Retinal pigment epithelial cell (primary cell): ENCODE measurements at regions not wholly inside any gene's neighbourhood (a gene's known extent, or its start where the extent isn't known, plus 50 kb on each side); places are given as distances from the start of the nearest gene placed in this dataset.

Experiments used
- DNase-seq: peaks from one replicate; pipeline ENCODE4 v3.0.0-alpha.2; 2010; ENCODE audit warnings: low read depth
- H3K4me3 ChIP-seq: 2 replicates; pipeline ENCODE4 v1.5.1; 2011; ENCODE audit warnings: mild to moderate bottlenecking, low read length, control low read depth, moderate library complexity
- TF ChIP-seq, protein P1 (sequence below): conservative IDR thresholded peaks from 2 replicates; pipeline ENCODE4 v1.5.1; 2011; ENCODE audit warnings: low read depth, low read length, control low read depth, inconsistent platforms

DNA sequence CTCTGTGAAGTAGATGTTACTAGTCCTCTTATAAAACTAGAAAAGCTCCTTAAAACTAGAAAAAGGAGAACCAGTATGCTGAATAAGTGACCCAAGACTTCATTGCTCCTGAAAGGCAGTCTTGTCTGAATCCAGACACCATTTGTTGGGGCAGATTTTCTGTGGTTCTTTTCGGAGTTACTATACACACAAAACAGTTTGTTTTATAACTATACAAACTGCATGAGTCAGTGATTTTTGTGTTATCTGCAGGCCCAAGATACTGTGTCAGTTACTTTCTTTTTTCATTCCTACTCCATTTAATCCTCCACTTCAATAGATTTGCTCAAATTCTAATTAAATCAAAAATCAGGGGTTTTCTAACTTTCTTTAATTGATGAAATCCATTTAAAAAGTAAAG is 244.6 kb downstream of the ARPP21 start:
- TF ChIP-seq, protein P1, sequence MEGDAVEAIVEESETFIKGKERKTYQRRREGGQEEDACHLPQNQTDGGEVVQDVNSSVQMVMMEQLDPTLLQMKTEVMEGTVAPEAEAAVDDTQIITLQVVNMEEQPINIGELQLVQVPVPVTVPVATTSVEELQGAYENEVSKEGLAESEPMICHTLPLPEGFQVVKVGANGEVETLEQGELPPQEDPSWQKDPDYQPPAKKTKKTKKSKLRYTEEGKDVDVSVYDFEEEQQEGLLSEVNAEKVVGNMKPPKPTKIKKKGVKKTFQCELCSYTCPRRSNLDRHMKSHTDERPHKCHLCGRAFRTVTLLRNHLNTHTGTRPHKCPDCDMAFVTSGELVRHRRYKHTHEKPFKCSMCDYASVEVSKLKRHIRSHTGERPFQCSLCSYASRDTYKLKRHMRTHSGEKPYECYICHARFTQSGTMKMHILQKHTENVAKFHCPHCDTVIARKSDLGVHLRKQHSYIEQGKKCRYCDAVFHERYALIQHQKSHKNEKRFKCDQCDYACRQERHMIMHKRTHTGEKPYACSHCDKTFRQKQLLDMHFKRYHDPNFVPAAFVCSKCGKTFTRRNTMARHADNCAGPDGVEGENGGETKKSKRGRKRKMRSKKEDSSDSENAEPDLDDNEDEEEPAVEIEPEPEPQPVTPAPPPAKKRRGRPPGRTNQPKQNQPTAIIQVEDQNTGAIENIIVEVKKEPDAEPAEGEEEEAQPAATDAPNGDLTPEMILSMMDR = no peak
- no peak for DNase-seq
- H3K4me3 ChIP-seq = no peak overlapping the region

DNA sequence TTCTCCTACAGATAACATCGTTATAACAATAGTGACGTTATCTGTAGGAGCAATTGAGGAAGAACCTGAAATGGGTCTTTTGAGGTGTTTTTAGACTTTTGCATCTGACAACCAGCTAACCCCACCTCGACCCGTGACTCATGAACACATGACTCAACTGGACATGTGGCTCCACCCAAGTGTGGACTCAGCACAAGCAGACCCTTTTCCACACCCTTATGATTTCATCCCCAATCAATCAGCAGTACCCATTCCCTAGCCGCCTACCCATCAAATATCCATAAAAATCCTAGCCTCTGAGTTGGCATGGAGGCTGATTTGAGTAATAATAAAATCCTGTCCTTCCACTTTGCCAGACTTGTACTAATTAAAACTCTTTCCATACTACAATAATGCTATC is 255.4 kb downstream of the ARPP21 start:
- no peak for DNase-seq
- no peak overlapping the region for H3K4me3 ChIP-seq
- TF ChIP-seq, protein P1 = no peak

DNA sequence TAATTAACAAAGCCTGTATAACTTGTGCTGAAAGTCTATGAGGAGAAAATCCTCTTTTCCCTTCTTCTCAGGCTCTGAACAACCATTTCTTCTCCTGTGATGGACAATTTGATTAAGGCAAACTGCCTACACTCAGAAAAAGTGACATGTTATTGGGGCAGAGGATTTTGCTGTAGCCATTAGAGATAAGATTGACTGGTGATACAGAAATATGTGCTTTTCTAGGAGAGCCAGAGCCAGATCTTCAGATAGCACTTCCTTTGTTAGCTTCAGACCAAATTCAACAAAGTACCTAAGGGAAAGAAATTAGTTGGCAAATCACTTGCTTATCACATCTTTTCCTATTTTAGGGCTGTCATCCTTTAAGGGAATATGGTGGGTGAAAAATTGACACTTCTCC is 259.9 kb downstream of the ARPP21 start:
- DNase-seq = no peak
- no peak overlapping the region for H3K4me3 ChIP-seq
- TF ChIP-seq, protein P1 = no peak

DNA sequence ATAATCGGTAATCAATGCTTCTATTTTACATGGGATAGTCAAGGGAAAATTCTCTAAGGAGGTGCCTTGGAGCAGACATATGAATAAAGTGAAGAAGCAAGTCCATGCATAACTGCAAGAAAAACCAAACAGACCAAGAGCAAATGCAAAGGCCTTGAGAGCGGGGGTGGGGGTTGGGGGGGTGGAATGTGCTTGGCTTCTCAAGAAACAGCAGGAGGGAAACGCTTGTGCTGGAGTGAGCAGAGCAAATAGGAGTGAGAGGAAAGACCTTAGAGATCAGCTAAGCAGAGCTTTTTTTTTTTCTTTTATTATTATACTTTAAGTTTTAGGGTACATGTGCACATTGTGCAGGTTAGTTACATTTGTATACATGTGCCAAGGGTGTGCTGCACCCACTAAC is 260.8 kb downstream of the ARPP21 start:
- H3K4me3 ChIP-seq = no peak overlapping the region
- TF ChIP-seq, protein P1 = no peak
- DNase-seq = no peak

DNA sequence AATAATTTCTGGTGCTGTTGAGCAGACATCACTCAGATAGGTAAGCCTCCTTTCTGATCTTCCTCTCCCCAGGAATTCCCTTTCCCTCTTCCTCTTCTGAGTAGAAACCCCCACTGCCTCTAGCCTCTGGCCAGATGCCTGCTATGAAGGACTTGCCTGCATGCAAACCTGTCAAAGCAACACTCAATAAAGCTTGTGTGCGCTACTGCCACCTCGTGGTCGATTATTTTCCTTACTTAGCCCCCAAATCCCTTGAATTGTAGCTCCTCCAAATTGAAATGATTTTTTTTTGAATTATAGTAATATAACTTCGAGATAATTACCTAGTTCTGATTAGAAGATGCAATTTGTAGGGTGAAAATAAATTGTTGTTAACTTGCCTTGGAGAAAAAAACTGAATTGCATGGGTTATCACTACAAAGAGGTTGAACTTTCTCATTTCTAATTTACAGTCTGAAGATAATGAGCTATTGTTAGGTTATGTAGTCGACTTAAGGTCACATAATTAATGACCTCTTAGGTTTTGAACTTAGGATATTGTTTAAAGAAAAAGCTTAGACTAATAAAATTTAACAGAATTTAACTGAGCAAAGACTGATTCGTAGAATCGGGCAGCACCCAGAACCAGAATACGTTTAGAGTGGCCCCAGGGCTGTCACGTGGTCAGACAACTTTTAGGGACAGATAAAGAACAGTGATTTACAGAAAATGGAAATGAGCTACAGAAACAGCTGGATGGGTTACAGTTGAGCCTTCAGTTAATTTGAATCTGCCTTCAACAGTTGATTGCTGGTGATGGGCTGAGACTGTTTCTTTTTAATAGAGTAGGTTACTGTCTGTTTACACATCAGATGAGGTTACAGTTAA is 269.3 kb downstream of the ARPP21 start:
- DNase-seq = peak; percentile 59
- no peak overlapping the region for H3K4me3 ChIP-seq
- TF ChIP-seq, protein P1 = peak; percentile 81

DNA sequence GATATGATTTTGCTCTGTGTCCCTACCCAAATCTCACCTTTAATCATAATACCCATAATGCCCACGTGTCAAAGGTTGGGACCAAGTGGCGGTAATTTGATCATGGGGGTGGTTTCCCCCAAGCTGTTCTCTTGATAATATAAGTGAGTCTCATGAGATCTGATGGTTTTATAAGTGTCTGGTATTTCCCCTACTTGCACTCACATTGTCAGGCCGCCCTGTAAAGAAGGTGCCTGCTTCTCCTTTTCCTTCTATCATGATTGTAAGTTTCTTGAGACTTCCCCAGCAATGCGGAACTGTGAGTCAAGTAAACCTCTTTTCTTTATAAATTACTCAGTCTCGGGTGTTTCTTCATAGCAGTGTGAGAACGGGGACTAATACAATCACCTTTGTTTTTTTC is 279.8 kb downstream of the ARPP21 start:
- TF ChIP-seq, protein P1 = no peak
- H3K4me3 ChIP-seq = no peak overlapping the region
- DNase-seq = no peak

DNA sequence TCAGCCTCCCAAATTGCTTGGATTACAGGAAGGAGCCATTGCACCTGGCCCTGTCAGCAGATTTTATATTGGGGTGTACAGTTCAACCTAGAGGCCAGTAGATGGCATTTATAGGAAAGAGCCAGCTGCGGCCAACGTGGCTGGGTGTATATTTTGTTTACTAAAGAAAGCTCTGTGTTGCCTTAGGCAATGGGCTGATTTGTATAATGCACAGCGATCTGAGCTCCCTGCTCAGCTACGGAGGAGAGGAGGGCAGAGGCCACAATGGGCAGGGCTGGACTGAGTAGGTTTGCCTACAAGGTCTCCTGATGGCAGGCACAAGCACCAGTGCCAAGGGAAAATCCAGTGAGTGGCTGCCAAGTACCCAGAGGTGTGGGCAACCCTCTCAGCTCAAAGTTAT is 282.4 kb downstream of the ARPP21 start:
- no peak for DNase-seq
- TF ChIP-seq, protein P1 = no peak
- no peak overlapping the region for H3K4me3 ChIP-seq
